ENCODE measurements at regions not wholly inside any gene's neighbourhood (a gene's known extent, or its start where the extent isn't known, plus 50 kb on each side); places are given as distances from the start of the nearest gene placed in this dataset.
"Not testable (repeated sequence)": the region's sequence is repeated elsewhere in the genome, so short reads cannot be mapped to it uniquely, and the experiment has no call there.

DNA sequence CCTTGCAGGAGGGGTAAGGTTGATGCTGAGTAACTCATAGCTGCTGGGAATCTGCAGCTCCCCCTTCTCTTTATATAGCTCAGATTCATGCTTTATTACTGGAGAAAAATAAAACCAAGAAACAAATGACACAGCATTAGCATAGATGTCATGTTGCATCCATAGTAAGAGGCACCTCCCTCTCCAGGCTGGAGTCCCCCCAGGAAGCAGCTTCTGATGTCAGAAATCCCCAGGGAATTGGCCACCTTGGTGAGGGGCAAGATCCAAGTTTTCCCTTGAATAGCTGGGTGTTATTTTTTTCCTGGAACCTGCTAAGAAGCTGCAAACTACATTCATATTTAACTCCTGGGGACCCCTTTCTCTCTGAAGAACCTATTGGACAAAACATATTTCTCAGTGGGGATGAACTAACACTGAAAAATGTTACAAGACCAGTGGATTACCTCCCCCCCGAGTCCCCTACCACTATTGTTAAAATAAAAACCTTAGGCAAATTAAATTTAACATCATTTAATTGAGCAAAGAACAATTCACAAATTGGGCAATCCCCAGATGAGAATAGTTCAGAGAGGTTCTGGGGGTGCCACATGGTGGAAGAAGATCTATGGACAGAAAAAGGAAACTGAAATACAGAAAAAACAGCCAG lies 163.7 kb upstream of the NAMPT start:
- DNase-seq: no peak

DNA sequence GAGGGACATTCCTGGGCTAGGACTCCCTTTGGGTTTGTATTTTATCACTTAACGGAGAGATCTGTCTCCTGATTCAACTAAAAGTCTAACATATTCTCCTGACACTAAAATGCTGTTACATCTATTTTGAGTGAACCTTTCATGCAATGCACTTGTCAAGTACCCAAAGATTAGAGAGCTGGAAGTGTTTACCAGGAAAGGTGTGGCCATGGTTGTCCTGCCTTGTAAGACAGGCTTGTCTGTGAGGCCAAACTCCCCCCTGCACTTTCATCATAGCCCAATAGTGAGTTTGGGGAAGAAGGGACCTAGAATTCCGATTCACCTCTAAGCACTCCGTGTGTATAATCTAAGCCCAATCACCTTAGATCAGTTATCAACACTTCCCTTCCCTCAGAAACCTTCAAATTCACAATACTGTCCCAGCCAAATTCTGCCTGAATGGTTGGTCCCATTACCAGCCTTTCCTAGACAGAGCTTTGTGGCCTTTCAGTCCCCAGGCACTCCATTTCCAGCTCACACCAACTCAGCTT lies 162.6 kb upstream of the NAMPT start:
- DNase-seq: no peak

DNA sequence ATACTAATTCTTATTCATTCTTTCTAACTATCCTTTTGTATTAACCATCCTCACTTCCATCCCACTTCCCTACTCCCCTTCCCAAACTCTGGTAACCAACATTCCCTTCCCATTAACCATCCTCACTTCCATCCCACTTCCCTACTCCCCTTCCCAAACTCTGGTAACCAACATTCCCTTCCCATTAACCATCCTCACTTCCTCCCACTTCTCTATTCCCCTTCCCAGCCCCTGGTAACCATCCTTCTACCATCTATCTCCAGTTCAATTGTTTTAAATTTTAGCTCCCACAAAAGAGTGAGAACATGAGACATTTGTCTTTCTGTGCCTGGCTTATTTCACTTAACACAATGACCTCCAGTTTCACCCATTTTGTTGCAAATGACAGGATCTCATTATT lies 160.6 kb upstream of the NAMPT start:
- not testable (repeated sequence) for DNase-seq

DNA sequence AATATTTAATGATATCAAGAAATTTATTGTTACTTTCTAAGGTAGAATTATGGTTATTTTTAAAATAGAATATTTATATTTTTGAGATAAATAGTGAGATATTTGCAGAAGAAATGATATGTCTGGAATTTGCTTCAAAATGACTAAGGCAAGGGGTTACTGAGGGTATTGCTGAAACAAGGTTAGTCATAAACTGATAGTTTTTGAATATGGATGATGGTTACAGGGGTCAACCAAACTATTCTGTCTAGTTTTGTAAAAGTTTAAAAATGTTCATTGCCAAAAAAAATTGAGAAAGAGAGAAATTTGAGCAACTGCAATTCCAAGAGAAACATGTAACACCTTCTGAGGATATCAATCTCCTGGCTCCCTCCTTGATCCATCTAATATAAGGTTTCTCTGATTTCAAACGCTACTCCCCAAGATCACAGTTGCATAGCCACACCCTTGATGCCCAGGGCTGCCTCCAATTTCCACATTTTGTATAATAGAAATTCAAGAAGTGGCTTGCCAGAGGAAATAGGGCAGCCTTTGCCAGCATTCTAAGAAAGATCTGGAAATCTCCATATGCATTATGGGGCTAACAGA lies 159.4 kb upstream of the NAMPT start:
- DNase-seq: no peak

DNA sequence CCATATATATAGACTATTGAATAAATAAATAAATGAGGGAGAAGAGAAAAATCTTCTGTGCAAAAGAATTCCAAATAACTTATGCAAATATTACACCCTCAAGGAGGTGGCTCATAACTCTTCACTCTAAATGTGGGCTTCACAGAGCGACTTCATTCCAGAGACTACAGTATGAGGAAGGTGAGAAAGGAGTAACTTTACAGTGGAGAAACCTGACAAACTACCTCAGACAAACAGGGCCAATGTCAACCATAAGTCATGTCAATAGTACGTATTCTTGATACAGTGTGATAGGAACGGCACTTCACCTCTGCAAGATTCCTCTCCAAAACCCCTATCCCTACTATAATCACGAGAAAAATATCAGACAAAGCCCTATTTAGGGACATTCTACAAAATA lies 158.4 kb upstream of the NAMPT start:
- no peak for DNase-seq

DNA sequence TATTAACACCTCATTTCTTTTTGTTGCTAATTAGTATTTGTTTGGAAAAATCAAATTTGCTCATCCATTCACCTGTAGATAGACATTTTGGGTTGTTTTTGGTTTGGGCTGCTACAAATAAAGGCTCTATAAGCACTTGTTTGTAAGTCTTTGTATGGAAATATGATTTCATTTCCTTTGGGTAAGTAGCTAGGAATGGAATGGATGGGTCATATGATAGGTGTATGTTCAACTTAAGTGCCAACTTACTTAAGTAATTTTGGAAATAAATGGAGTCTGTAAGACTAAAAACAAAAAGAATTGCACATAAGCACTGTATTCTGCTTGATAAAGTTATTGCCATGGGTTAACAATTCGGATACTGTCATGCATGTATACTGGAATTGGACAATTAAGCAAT lies 157.7 kb upstream of the NAMPT start:
- no peak for DNase-seq

DNA sequence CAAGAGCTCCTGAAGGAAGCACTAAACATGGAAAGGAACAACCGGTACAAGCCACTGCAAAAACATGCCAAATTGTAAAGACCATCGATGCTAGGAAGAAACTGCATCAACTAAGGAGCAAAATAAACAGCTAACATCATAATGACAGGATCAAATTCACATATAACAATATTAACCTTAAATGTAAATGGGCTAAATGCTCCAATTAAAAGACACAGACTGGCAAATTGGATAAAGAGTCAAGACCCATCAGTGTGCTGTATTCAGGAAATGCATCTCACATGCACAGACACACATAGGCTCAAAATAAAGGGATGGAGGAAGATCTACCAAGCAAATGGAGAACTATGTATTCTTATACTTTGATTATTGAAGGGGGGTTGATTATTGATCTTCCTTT lies 156.6 kb upstream of the NAMPT start:
- DNase-seq: not testable (repeated sequence)

DNA sequence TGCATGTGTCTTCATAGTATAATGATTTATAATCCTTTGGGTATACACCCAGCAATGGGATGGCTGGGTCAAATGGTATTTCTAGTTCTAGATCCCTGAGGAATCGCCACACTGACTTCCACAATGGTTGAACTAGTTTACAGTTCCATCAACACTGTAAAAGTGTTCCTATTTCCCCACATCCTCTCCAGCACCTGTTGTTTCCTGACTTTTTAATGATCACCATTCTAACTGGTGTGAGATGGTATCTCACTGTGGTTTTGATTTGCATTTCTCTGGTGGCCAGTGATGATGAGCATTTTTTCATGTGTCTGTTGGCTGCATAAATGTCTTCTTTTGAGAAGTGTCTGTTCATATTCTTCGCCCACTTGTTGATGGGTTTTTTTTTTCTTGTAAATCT lies 152.2 kb upstream of the NAMPT start:
- DNase-seq: not testable (repeated sequence)

DNA sequence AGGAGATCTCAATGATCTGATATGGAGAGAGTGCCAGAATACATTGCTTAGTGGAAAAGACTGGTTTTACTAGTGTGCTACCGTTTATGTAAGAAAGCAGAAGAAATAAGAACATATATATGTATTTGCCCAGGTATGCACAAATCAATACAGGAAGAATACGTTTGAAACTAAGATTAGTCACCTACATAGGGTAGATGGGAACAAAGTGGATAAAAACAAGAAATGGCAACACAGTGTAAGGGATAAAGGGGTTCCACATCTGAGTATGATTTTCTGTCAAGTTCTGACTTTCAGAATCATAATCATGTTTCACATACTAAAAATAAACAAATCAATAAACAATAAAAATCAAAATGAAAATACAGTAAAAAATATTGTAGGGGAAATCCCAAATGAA lies 148.6 kb upstream of the NAMPT start:
- DNase-seq: no peak

DNA sequence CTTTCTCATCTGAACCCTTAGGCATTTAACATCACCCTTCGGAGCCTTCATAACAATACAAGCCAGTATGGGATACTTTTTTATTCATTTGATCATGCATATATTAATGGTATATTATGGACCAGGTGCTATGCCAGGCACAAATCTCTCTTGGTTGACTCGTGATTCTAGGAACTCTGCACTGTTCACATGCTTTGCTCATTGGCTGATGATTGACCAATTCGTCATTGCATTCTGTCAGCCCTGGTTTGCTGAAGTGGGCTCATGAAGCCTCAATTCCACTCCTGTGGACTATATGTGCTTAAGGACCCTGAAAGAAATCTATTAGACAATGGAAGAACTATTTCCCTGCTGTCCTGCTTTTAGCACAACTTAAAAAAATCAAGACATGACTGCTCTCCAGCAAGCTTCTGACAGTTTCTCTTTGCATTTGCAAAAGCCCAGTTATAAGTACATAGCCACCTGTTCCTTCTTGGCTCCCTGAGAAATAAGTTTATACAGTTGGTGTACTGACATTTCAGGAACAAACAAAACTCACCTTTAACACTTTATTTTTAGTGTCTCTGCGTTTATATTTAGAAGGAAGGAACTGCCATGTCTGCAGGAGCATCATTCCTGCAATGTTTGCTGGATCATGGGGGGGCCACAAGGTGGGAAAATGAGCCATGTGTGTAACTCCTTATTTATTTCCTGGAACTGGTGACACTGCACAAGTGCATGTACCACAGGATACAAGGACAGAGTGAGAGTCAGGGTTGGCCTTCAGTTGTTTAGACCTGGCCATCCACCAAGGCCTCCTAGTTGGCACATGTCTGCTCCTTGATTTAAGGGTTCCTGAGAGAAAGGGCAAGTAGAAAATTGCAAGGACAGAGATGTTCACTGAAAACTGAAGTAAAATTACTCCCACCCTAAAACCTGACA lies 146.0 kb upstream of the NAMPT start:
- no peak for DNase-seq

DNA sequence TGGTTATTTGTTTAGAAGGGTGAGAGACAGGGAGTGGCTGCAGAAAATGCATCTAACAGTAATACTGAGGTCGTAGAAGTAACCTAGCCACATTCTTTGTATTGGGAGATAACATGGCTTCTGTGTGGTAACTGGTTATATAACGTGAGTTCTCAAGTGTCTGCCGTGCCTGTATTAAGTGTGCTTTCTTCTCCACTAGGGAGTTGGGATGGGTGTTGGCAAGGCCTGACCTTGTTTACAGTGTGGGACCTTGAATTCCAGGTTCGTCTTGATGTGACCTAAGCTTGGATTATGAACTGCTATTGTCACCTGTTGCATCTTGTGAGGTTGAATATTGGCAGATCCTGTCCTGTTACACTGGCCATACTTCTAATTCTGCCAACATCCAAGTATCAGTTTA lies 145.3 kb upstream of the NAMPT start:
- DNase-seq: no peak

DNA sequence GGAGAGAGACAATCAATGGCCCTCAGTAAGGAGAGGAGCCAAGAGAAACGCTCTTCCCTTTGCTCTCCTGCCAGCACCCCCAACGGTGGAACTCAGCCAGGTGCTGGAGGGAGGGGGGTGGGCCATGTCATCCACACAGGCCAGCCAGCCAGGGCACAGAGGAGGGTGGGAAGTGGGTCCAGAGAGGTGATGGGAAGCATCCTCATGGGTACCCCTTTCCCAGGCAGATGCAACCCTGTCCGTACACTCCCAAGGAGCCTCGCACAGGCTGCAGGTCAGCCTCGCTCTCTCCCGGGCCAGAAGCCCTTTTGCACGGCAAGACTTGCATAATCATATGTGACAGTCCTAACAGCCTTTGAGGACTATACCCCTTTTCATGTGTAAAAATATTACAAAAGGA lies 142.0 kb upstream of the NAMPT start:
- DNase-seq: no peak

DNA sequence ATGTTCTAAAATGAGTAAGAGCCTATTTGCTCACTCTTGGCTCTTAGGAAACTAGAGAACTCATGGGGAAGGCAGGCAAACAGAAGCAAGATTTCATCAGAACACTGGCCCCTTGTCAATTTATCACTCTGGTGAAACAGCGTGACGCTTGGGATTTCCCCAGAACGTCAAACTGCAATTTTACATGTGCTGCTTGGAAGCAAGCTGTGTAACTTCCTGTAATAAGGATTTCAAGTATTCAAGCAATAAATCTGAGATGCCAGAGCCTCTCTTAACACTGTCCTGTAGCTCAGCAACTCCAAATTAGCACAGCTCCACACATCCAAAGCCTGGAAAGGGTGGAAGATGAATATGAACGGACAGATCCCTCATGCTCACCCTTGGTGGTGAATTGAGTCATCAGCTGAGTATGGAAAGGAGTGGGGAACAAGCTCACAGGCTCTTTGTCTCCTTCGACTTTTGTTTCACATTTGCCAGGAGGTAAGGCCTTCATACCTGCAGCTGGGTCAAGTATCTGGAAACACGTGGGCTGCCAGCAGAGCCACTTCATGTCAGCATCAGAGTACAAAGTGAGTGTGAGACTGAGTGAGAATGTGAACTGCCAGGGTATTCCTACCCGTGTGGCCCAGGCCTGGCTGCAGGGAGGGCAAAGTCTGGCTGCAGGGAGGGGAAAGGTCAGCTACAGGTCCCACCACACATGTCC lies 140.4 kb upstream of the NAMPT start:
- no peak for DNase-seq

DNA sequence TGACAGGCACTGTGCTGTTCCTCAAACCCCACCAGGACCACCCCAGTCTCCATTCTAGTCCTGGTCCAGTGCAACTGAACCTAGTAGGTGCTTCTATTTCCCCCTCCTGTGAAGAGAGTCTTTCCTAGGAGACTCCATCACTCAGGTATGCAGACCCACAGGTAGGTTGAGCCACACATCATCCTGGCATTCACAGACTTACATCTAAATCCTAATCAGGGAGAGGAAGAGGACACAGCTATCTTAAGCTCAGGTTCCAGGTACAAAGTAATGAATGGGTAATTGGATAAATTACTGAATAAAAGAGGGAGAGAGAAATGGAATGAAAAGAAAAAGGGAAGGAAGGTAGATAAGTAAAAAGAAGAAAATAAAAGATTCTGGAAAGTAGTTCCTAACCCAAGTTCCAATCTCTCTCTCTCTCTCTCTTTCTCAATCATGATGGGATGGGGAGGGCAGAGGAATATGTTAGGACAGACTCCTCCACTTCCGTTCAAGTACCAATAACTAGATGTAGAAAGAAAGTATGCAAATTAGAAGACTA lies 139.8 kb upstream of the NAMPT start:
- DNase-seq: no peak

DNA sequence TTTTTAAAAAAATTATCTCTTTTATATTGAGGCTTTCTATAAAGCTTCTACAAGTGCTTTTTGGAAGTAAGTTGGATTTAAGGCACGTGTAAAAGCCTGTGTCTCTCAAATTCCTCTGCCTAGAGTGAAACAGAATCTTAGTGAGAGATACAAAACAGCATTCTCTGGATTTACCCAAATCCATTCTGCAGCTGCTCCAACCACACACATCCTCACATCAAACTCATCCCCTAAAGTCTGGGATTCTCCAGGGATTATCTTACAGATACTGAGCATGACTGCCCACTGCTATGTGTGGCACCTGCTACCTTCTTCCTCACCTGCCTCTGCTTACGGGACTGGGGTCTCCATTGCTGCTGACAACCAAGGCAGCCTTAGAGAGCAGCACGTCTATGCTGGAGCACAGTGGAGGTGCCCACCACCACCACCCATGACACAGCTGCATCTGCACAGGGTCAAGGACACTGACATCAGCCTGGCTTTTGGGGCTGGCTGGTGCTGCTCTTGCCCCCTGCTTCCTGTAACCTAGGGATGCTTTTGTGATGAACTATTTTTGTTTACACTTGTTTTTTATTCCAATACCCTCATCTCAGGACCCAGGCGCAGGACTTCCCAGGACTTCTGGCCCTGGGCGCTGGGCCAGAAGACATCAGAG lies 139.2 kb upstream of the NAMPT start:
- no peak for DNase-seq

DNA sequence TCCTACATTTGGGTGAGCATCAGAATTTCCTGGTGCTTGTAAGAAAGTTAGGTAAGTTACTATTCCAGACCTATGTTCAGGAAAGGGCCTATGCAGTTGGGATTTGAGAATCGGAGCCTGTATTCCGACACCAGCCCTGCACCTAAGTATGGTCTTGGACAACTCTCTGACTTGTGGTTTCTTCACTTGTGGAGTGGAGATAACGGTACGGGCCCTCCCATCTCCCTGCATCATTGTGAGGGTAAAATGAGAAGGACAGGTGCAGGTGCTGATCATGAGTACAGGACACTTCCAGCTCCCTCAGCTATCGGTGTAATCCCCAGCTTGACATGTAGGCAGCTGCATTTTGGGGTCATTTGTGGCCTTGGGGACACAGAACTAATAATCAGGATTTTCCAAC lies 138.3 kb upstream of the NAMPT start:
- no peak for DNase-seq

DNA sequence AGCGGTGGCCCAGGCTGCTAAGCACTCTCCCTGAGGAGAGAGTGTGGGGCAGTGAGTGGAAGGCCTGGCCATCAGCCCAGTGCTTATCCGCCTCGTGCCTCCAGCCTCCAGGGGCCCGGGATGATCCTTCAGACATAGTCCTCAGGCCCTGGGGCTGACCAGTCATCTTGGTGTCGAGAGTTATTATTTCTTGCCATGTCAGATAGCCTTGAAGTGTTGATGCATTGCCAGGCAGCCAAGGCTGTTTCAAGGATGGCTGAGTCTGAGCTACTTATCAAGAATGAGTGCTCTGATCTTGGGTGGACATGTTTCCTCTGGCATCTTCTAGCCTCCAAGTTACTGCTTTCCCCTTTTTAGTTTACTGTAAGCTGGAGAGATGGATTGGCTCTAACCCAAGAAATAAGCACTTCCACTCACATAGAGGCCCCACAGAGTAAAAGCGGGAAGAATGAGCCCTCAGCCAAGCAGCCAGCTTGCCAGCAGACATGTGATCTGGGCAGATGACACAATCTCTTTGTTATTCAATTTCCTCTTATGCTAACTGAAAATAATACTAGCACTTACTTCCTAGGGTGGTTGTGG lies 136.5 kb upstream of the NAMPT start:
- DNase-seq: no peak

DNA sequence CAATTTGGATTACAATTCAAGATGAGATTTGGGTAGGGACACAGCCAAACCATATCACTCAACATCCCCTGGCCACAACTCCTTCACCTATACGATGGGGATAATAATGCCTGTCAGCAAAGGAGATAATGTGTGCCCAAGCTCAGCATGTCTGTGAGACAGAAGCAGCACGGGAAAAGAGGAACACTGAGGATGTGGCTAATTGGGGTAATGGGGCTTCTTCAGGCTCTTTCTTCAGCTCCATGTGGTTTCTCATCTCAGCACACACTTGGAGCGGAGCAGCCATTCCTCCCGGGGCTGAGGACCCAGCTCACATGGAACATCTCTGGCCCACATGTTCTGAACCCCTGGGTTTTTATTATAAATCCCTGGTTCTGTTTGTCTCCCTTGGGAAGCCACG lies 136.0 kb upstream of the NAMPT start:
- no peak for DNase-seq

DNA sequence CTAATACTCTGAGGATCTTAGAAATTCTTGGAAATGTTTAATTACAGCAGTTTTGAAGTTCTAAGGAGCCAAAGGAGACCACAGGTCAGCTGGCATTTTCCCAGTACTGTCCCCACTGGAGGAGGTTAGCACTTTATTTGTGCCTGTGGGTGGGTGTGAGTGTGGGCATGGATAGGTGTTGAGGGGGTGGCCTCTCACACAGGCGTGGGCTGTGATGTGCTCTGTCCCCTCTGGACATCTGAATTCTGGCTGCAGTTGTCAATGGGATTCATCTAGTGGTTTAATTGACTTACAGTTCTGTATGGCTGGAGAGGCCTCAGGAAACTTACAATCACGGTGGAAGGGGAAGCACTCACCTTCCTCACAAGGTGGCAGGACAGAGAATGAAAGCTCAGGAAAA lies 135.4 kb upstream of the NAMPT start:
- no peak for DNase-seq

DNA sequence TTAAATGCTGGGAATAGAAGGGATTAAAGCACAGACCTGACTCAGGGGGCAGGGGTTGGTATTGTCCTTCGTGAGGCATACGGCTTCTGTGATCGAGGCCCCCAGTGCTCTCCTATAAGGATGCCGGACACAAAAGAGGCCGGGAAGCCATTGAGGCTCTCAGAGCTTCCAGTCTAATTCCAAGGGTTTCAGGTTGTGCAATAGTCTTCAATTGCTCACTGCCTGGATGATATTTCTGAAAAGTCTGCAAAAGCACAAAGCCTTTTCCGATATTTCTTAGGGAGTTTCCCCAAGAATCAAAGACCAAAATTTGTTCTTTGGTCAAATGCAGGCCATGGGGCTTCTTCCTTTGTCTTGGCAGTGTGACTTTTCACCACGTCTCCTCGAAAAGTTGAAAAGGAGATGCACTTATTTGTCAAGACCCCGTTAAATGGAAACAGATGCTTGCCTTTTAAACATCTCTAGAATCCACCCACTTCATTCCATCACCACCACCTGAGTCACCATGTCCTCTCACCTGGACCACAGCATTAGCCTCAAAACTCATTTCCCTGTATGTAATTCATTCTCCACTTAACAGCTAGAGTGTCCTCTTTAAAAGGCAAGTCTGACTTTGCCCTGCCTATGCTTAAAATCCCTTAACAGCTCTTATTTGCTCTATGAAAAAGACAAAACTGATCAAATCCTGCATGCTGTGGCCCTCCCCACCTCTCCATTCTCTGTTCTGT lies 134.8 kb upstream of the NAMPT start:
- DNase-seq: no peak

DNA sequence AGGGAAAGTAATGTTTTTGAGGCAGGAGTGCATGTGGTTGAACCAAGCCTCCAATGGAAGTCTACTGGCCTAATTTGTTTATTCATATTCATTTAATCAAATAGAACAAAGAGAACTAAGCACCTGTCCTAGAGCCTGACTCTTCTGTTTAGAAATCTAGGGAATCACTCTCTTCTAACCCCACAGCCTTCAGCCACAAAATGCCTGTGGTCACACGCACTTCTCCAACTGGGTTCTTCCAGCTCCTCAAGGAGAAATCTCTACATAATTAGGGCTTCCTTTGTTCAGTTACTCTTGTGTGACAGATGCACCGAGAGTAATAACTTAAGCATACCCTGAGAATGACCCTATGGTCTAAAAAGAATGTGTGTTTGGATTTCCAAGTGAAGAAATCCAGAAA lies 133.7 kb upstream of the NAMPT start:
- no peak for DNase-seq
